ENCODE measurements at regions not wholly inside any gene's neighbourhood (a gene's known extent, or its start where the extent isn't known, plus 50 kb on each side); places are given as distances from the start of the nearest gene placed in this dataset.

GRCh38 chr3:118402971-118403370 lies 631.7 kb downstream of the IGSF11 start:
- TF ChIP-seq USF1 (IDR thresholded peaks at IDR 0.05; ENCODE audit: borderline replicate concordance, low read depth) (no peak), MEF2A (IDR thresholded peaks at IDR 0.05; ENCODE audit: borderline replicate concordance, low read depth) (no peak), PBX3 (IDR thresholded peaks at IDR 0.05) (no peak), YY1 (IDR thresholded peaks at IDR 0.05; ENCODE audit: low read depth) (no peak), GABPA (IDR thresholded peaks at IDR 0.05; ENCODE audit: low read depth) (no peak), MXI1 (IDR thresholded peaks at IDR 0.05; ENCODE audit: low read depth, low read length) (no peak), JUND (IDR thresholded peaks at IDR 0.05) (no peak), RCOR1 (IDR thresholded peaks at IDR 0.05; ENCODE audit: low read length) (no peak), SIN3A (IDR thresholded peaks at IDR 0.05; ENCODE audit: borderline replicate concordance, low read depth, low read length) (no peak), CHD2 (IDR thresholded peaks at IDR 0.05; ENCODE audit: low read length, partially characterized antibody) (no peak), TCF12 (IDR thresholded peaks at IDR 0.05) (no peak), USF2 (IDR thresholded peaks at IDR 0.05; ENCODE audit: borderline replicate concordance, low read depth, low read length) (no peak), EZH2phosphoT487 (IDR thresholded peaks at IDR 0.05; ENCODE audit: borderline replicate concordance, low read depth) (no peak), GATA2 (CRISPR knock-in tag; IDR thresholded peaks at IDR 0.05) (no peak), IRF3 (IDR thresholded peaks at IDR 0.05; ENCODE audit: low read depth, low read length) (no peak)
- POLR2A ChIA-PET = no interaction called here
- H3K4me3 ChIP-seq (ENCODE audit: low read depth in 2 of 2, low read length in 1 of 2) = no peak overlapping the region

GRCh38 chr3:118406562-118406961 lies 628.1 kb downstream of the IGSF11 start:
- Histone ChIP-seq H3K4me2 (no peak overlapping the region), H3K9ac (no peak overlapping the region), H3K9me3 (no peaks in the 10 kb centered on the region), H3K27ac (ENCODE audit: low read depth in 2 of 2, low read length in 1 of 2) (no peak overlapping the region), H3F3A (replicated peaks; ENCODE audit: insufficient read depth) (no peaks in the 10 kb centered on the region), H2AFZ (ENCODE audit: low read depth) (no peak overlapping the region), H3K79me2 (ENCODE audit: insufficient read depth) (no peaks in the 10 kb centered on the region), H3K27me3 (ENCODE audit: insufficient read depth) (no peaks in the 10 kb centered on the region), H3K36me3 (replicated peaks in 1 of 2; ENCODE audit: control insufficient read depth in 1 of 2, insufficient read depth in 2 of 2, low read length in 1 of 2) (no peaks in the 10 kb centered on the region), H4K20me1 (ENCODE audit: insufficient read depth) (no peaks in the 10 kb centered on the region), H3K9me2 (no peaks in the 10 kb centered on the region), H3K4me1 (ENCODE audit: control insufficient read depth in 1 of 2, insufficient read depth in 2 of 2, low read depth in 1 of 2, low read length in 1 of 2) (no peaks in the 10 kb centered on the region), H3K4me3 (ENCODE audit: low read depth in 2 of 2, low read length in 1 of 2) (no peak overlapping the region)
- 50% methylated on average over 2 of the region's 2 CpGs for WGBS (ENCODE audit: low lambda C conversion rate)
- DNase-seq = no peak
- ChIA-PET POLR2A (no interaction called here), CTCF (no interaction called here)
- TF ChIP-seq RFX5 (IDR thresholded peaks at IDR 0.05; ENCODE audit: low read length) (no peak), JUND (IDR thresholded peaks at IDR 0.05) (no peak), RAD21 (IDR thresholded peaks at IDR 0.05; ENCODE audit: low read length) (no peak), FOSL2 (IDR thresholded peaks at IDR 0.05; ENCODE audit: borderline replicate concordance, low read depth) (no peak), SIN3A (IDR thresholded peaks at IDR 0.05; ENCODE audit: borderline replicate concordance, low read depth, low read length) (no peak), REST (IDR thresholded peaks at IDR 0.05; ENCODE audit: low read depth, low read length) (no peak), FOXM1 (IDR thresholded peaks at IDR 0.05; ENCODE audit: low read depth) (no peak), RCOR1 (IDR thresholded peaks at IDR 0.05; ENCODE audit: low read length) (no peak)

More at GRCh38 chr3:118402971-118403370, 631.7 kb downstream of the IGSF11 start:
- no peaks in the 10 kb centered on the region for H3K9me2 ChIP-seq
- CTCF ChIA-PET = interaction anchor here (1.1 to 1.2 kb wide), 2 partner anchors 13 to 21 kb away, joined by 3 to 4 read pairs; no protein-coding TSS in a partner anchor
- no peak overlapping the region for H2AFZ ChIP-seq (ENCODE audit: low read depth)
- no peaks in the 10 kb centered on the region for H3K36me3 ChIP-seq (replicated peaks in 1 of 2; ENCODE audit: control insufficient read depth in 1 of 2, insufficient read depth in 2 of 2, low read length in 1 of 2)
- H3K4me2 ChIP-seq = no peak overlapping the region
- no peaks in the 10 kb centered on the region for H3K27me3 ChIP-seq (ENCODE audit: insufficient read depth)
- H4K20me1 ChIP-seq (ENCODE audit: insufficient read depth) = no peaks in the 10 kb centered on the region
- DNase-seq = no peak
- no peaks in the 10 kb centered on the region for H3K4me1 ChIP-seq (ENCODE audit: control insufficient read depth in 1 of 2, insufficient read depth in 2 of 2, low read depth in 1 of 2, low read length in 1 of 2)
- WGBS (ENCODE audit: low lambda C conversion rate) = 27% methylated on average over 1 of the region's 1 CpG
- H3F3A ChIP-seq (replicated peaks; ENCODE audit: insufficient read depth) = no peaks in the 10 kb centered on the region
- no peak overlapping the region for H3K9ac ChIP-seq
- H3K79me2 ChIP-seq (ENCODE audit: insufficient read depth) = no peaks in the 10 kb centered on the region
- no peaks in the 10 kb centered on the region for H3K9me3 ChIP-seq
- H3K27ac ChIP-seq (ENCODE audit: low read depth in 2 of 2, low read length in 1 of 2) = no peak overlapping the region
